ENCODE measurements at regions not wholly inside any gene's neighbourhood (a gene's known extent, or its start where the extent isn't known, plus 50 kb on each side); places are given as distances from the start of the nearest gene placed in this dataset.

GRCh38 chr1:118627435-118627834 is 360.7 kb downstream of the TBX15 start:
- no peaks in the 10 kb centered on the region for H3K4me1 ChIP-seq
- no peak for TF ChIP-seq CTCF (IDR thresholded peaks at IDR 0.05)
- no peak for TF ChIP-seq EP300 (IDR thresholded peaks at IDR 0.05)
- no peak for TF ChIP-seq POLR2AphosphoS5 (IDR thresholded peaks at IDR 0.05)
- no peak for TF ChIP-seq POLR2A (IDR thresholded peaks at IDR 0.05)
- H3K36me3 ChIP-seq: no peaks in the 10 kb centered on the region
- H3K4me3 ChIP-seq: no peak overlapping the region
- no peaks in the 10 kb centered on the region for H3K9me3 ChIP-seq
- 73% methylated on average over 2 of the region's 2 CpGs for WGBS
- H3K27ac ChIP-seq: no peak overlapping the region
- no peak for DNase-seq (ENCODE audit: low spot score in 2 of 2)
- no peaks in the 10 kb centered on the region for H3K27me3 ChIP-seq

- Histone ChIP-seq H3K27me3 (no peaks in the 10 kb centered on the region), H3K36me3 (no peaks in the 10 kb centered on the region), H3K4me3 (no peak overlapping the region), H3K27ac (no peak overlapping the region), H3K4me1 (no peaks in the 10 kb centered on the region), H3K9me3 (no peaks in the 10 kb centered on the region)
- 84% methylated on average over 1 of the region's 1 CpG for WGBS
- TF ChIP-seq EP300 (IDR thresholded peaks at IDR 0.05) (no peak), POLR2AphosphoS5 (IDR thresholded peaks at IDR 0.05) (no peak), POLR2A (IDR thresholded peaks at IDR 0.05) (no peak)
- DNase-seq (ENCODE audit: low spot score in 2 of 2): no peak
Observed at GRCh38 chr1:118621839-118622238, 366.3 kb downstream of the TBX15 start.

GRCh38 chr1:118618618-118619340 is 369.4 kb downstream of the TBX15 start:
- Histone ChIP-seq H3K4me1 (no peaks in the 10 kb centered on the region), H3K27ac (no peak overlapping the region), H3K27me3 (no peaks in the 10 kb centered on the region), H3K4me3 (no peak overlapping the region), H3K36me3 (no peaks in the 10 kb centered on the region), H3K9me3 (no peaks in the 10 kb centered on the region)
- DNase-seq (ENCODE audit: low spot score in 2 of 2): no peak
- 75% methylated on average over 3 of the region's 3 CpGs for WGBS
- TF ChIP-seq EP300 (IDR thresholded peaks at IDR 0.05): no peak
- TF ChIP-seq CTCF (IDR thresholded peaks at IDR 0.05): no peak
- no peak for TF ChIP-seq POLR2AphosphoS5 (IDR thresholded peaks at IDR 0.05)
- no peak for TF ChIP-seq POLR2A (IDR thresholded peaks at IDR 0.05)

GRCh38 chr1:118617916-118618315 is 370.2 kb downstream of the TBX15 start:
- Histone ChIP-seq H3K36me3 (no peaks in the 10 kb centered on the region), H3K27ac (no peak overlapping the region), H3K9me3 (no peaks in the 10 kb centered on the region), H3K4me3 (no peak overlapping the region), H3K27me3 (no peaks in the 10 kb centered on the region), H3K4me1 (no peaks in the 10 kb centered on the region)
- 0% methylated on average over 1 of the region's 1 CpG for WGBS
- DNase-seq (ENCODE audit: low spot score in 2 of 2): no peak
- TF ChIP-seq EP300 (IDR thresholded peaks at IDR 0.05): no peak
- no peak for TF ChIP-seq POLR2A (IDR thresholded peaks at IDR 0.05)
- TF ChIP-seq CTCF (IDR thresholded peaks at IDR 0.05): no peak
- TF ChIP-seq POLR2AphosphoS5 (IDR thresholded peaks at IDR 0.05): no peak

- no peaks in the 10 kb centered on the region for H3K36me3 ChIP-seq
- H3K27me3 ChIP-seq: no peaks in the 10 kb centered on the region
- TF ChIP-seq EP300 (IDR thresholded peaks at IDR 0.05) (no peak), POLR2AphosphoS5 (IDR thresholded peaks at IDR 0.05) (no peak), POLR2A (IDR thresholded peaks at IDR 0.05) (no peak), CTCF (IDR thresholded peaks at IDR 0.05) (no peak)
- H3K27ac ChIP-seq: no peak overlapping the region
- no peaks in the 10 kb centered on the region for H3K4me1 ChIP-seq
- DNase-seq (ENCODE audit: low spot score in 2 of 2): no peak
- 84% methylated on average over 2 of the region's 2 CpGs for WGBS
- H3K4me3 ChIP-seq: no peak overlapping the region
- H3K9me3 ChIP-seq: no peaks in the 10 kb centered on the region
Observed at GRCh38 chr1:118615066-118615465, 373.1 kb downstream of the TBX15 start.
